Testis (tissue), 2 donors: ENCODE measurements at regions not wholly inside any gene's neighbourhood (a gene's known extent, or its start where the extent isn't known, plus 50 kb on each side); places are given as distances from the start of the nearest gene placed in this dataset.
A peak's percentile ranks its signal among the peaks of the same experiment; 100 is the strongest.

Experiments used
- DNase-seq: peaks from one replicate; pipeline ENCODE4 v3.0.0-alpha.2; 2019
- H3K27ac ChIP-seq, 2 donors: fragments of 200-600 bp; sonication (generic); one replicate each; pipeline ENCODE4 v1.5.1; 2019
- H3K27me3 ChIP-seq: fragments of 200-600 bp; sonication (generic); one replicate; pipeline ENCODE4 v1.5.1; 2019
- H3K36me3 ChIP-seq: fragments of 200-600 bp; sonication (generic); one replicate; pipeline ENCODE4 v1.5.1; 2017; ENCODE audit warnings: low read depth; ENCODE audit errors: missing control alignments
- H3K4me1 ChIP-seq: fragments of 200-600 bp; sonication (generic); one replicate; pipeline ENCODE4 v1.5.1; 2019
- H3K4me3 ChIP-seq, 2 donors: fragments of 200-600 bp; sonication (generic); one replicate each; pipeline ENCODE4 v1.5.1; 2017 to 2019
- H3K9me3 ChIP-seq: fragments of 200-600 bp; sonication (generic); one replicate; pipeline ENCODE4 v1.5.1; 2017
- CTCF ChIP-seq, 3 experiments: fragments of 450-650 bp in 2 of 3; fragments of 200-600 bp in 1 of 3; sonication (generic) in 1 of 3; IDR thresholded peaks; one replicate each; pipeline ENCODE4 v1.5.1; 2016 to 2019; ENCODE audit warnings: antibody characterized with exemption in 3 of 3, mild to moderate bottlenecking in 2 of 3, moderate library complexity in 1 of 3
- POLR2A ChIP-seq: fragments of 450-650 bp; IDR thresholded peaks from one replicate; pipeline ENCODE4 v1.6.1; 2017; ENCODE audit warnings: antibody characterized with exemption, mild to moderate bottlenecking, moderate library complexity
- WGBS, 2 donors: methylation state at CpG; one replicate each; pipeline ENCODE4 v1.1.5; 2018; 5-methylcytosine and 5-hydroxymethylcytosine counted together
- intact Hi-C: fragments of 100-400 bp; cut with DNase I; formaldehyde crosslinking; loops from one replicate; pipeline ENCODE4 v1.15.1; 2023; ENCODE audit warnings: low total_unique reads

- no peaks in the 10 kb centered on the region for H3K36me3 ChIP-seq
- no peak for TF ChIP-seq CTCF (IDR thresholded peaks at IDR 0.05)
- TF ChIP-seq POLR2A: no peak
- H3K4me1 ChIP-seq: no peaks in the 10 kb centered on the region
- H3K27me3 ChIP-seq: no peaks in the 10 kb centered on the region
- no peaks in the 10 kb centered on the region for H3K9me3 ChIP-seq
- no peak for DNase-seq
- intact Hi-C loops: loop anchor here (10.0 kb wide), 2 partner anchors 474 to 544 kb away; partner anchors contain the start of gene ADRA1B
- no peak overlapping the region for H3K27ac ChIP-seq
- H3K4me3 ChIP-seq: no peak overlapping the region
- 68 to 77% methylated on average over 4 of the region's 4 CpGs for WGBS, 2 donors
These were observed 110.7 kb upstream of the IL12B start for GRCh38 chr5:159440968-159441367.

- Histone ChIP-seq H3K4me1 (no peaks in the 10 kb centered on the region), H3K36me3 (no peaks in the 10 kb centered on the region), H3K27ac (no peak overlapping the region), H3K4me3 (no peak overlapping the region), H3K27me3 (no peaks in the 10 kb centered on the region), H3K9me3 (no peaks in the 10 kb centered on the region)
- peak; percentile 49 for DNase-seq
- no peak for TF ChIP-seq POLR2A
- peak in 2 of 3 experiments; percentile 13 to 33 for TF ChIP-seq CTCF (IDR thresholded peaks at IDR 0.05)
- 58 to 59% methylated on average over 3 of the region's 3 CpGs for whole genome bisulfite sequencing, 2 donors
- intact Hi-C loops: loop anchor here (10.0 kb wide), 2 partner anchors 473 to 543 kb away; partner anchors contain the start of gene ADRA1B
These were observed 111.2 kb upstream of the IL12B start for GRCh38 chr5:159441441-159441840.

- intact Hi-C loops: loop anchor here (10.0 kb wide), 2 partner anchors 472 to 542 kb away; partner anchors contain the start of gene ADRA1B
- TF ChIP-seq CTCF (IDR thresholded peaks at IDR 0.05) (no peak), POLR2A (no peak)
- Histone ChIP-seq H3K4me1 (no peaks in the 10 kb centered on the region), H3K4me3 (no peak overlapping the region), H3K36me3 (no peaks in the 10 kb centered on the region), H3K27ac (no peak overlapping the region), H3K9me3 (no peaks in the 10 kb centered on the region), H3K27me3 (no peaks in the 10 kb centered on the region)
- peak; percentile 26 for DNase-seq
- WGBS, 2 donors: 21% methylated on average over 12 of the region's 12 CpGs
These were observed 112.0 kb upstream of the IL12B start for GRCh38 chr5:159442206-159442850.

- H3K36me3 ChIP-seq: no peaks in the 10 kb centered on the region
- TF ChIP-seq POLR2A (no peak), CTCF (IDR thresholded peaks at IDR 0.05) (peak in 2 of 3 experiments; percentile 34 to 35)
- H3K4me3 ChIP-seq: no peak overlapping the region
- H3K9me3 ChIP-seq: no peaks in the 10 kb centered on the region
- no peaks in the 10 kb centered on the region for H3K27me3 ChIP-seq
- no peak for DNase-seq
- H3K4me1 ChIP-seq: no peaks in the 10 kb centered on the region
- 51 to 57% methylated on average over 6 of the region's 6 CpGs for WGBS, 2 donors
- intact Hi-C loops: loop anchor here (10.0 kb wide), 2 partner anchors 470 to 540 kb away; partner anchors contain the start of gene ADRA1B
- no peak overlapping the region for H3K27ac ChIP-seq
These were observed 114.3 kb upstream of the IL12B start for GRCh38 chr5:159444441-159445082.
